ENCODE measurements at regions not wholly inside any gene's neighbourhood (a gene's known extent, or its start where the extent isn't known, plus 50 kb on each side); places are given as distances from the start of the nearest gene placed in this dataset.

DNA sequence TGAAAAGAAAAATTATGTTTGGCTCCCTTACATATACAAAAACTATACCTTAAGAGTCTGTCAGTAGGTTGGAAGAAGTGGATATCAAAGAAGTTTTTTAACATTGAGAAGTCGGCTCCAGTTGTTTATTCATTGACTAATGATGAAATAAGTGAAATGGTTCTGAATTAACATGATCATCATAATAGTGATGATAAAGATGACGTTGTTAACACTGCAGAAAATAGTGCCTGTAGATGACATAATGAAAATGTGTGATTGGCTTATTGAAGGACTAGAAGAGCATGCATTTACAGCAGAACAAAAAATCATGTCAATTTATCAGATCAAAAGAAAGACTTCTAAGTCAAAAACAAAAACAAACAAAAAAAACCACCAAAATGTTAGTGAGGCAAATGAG, 1125.4 kb upstream of the NXPH2 start:
- H3K9me3 ChIP-seq (ENCODE audit: control insufficient read depth, low read length, poor library complexity, severe bottlenecking), result no peaks in the 10 kb centered on the region
- no peak overlapping the region for H3K27ac Mint-ChIP-seq
- no peaks in the 10 kb centered on the region for H3K36me3 Mint-ChIP-seq (ENCODE audit: low read depth)
- ATAC-seq, result no peak
- no peaks in the 10 kb centered on the region for H3K27me3 Mint-ChIP-seq
- no peak for DNase-seq
- H3K4me3 Mint-ChIP-seq, result no peak overlapping the region
- no peaks in the 10 kb centered on the region for H3K4me1 Mint-ChIP-seq

DNA sequence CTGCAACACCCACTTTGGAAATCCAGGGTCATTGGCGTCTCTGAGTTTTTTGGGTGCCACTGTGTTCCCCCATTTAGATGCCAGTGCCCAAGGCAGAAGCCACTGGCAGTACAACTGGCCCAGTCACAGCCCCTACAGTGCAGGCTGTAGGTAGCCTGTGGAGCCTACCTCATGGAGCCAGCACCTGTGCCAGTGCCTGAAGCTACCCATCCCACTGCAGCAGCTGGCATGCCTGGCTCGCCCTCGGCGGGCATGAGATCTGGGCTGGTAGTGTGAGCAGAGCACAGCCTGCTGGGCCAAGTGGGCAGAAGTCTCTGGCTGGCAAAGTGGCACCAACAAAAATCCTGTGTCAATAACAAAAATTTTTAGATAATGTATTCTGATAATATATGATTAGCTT, 1111.4 kb upstream of the NXPH2 start:
- Mint-ChIP-seq H3K27me3 (no peaks in the 10 kb centered on the region), H3K36me3 (ENCODE audit: low read depth) (no peaks in the 10 kb centered on the region), H3K27ac (no peak overlapping the region), H3K4me1 (no peaks in the 10 kb centered on the region), H3K4me3 (no peak overlapping the region)
- no peaks in the 10 kb centered on the region for H3K9me3 ChIP-seq (ENCODE audit: control insufficient read depth, low read length, poor library complexity, severe bottlenecking)
- ATAC-seq, result no peak
- DNase-seq, result no peak

DNA sequence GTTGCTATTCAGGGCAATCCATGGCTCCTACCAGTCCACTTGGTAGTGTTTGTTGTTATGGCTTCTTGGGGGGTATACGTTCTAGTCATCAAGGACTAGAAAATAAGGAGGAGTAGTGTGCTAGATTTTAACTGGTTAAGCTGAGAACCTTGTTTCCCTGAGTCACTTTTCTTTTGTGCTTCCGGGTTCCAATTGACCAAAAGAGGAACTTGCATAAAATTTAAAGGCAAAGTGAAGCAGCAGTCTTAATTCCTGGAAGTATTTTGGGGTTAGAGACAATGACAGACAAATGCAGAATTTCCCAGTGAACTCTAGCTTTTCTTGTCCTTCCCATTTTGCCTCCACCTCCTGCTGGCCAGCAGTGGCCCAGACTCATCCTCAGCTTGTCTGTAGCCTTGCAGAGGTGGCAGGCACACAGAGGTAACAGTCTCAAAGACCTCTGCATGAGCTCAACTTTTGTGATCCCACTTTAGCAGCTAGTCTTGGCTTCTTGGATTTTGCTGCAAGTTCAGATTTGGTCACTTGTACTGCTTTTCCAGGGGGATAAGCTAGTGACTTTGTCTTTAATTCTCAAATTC, 1105.8 kb upstream of the NXPH2 start:
- Mint-ChIP-seq H3K27me3 (no peaks in the 10 kb centered on the region), H3K4me1 (no peaks in the 10 kb centered on the region), H3K4me3 (no peak overlapping the region), H3K36me3 (ENCODE audit: low read depth) (no peaks in the 10 kb centered on the region), H3K27ac (no peak overlapping the region)
- DNase-seq (no peak), ATAC-seq (no peak)
- no peaks in the 10 kb centered on the region for H3K9me3 ChIP-seq (ENCODE audit: control insufficient read depth, low read length, poor library complexity, severe bottlenecking)

GRCh38 chr2:139876964-139877363, 1096.8 kb upstream of the NXPH2 start:
- Mint-ChIP-seq H3K36me3 (ENCODE audit: low read depth) (no peaks in the 10 kb centered on the region), H3K27ac (no peak overlapping the region), H3K27me3 (no peaks in the 10 kb centered on the region), H3K4me3 (no peak overlapping the region), H3K4me1 (no peaks in the 10 kb centered on the region)
- DNase-seq, result no peak
- ATAC-seq, result no peak
- no peaks in the 10 kb centered on the region for H3K9me3 ChIP-seq (ENCODE audit: control insufficient read depth, low read length, poor library complexity, severe bottlenecking)

- Mint-ChIP-seq H3K27me3 (no peaks in the 10 kb centered on the region), H3K4me1 (no peaks in the 10 kb centered on the region), H3K36me3 (ENCODE audit: low read depth) (no peaks in the 10 kb centered on the region), H3K27ac (no peak overlapping the region), H3K4me3 (no peak overlapping the region)
- DNase-seq (no peak), ATAC-seq (no peak)
- H3K9me3 ChIP-seq (ENCODE audit: control insufficient read depth, low read length, poor library complexity, severe bottlenecking), result no peaks in the 10 kb centered on the region
Observed at GRCh38 chr2:139876321-139876720, 1096.1 kb upstream of the NXPH2 start.

- H3K27me3 Mint-ChIP-seq, result no peaks in the 10 kb centered on the region
- no peak for ATAC-seq
- H3K4me3 Mint-ChIP-seq, result no peak overlapping the region
- H3K27ac Mint-ChIP-seq, result no peak overlapping the region
- DNase-seq, result no peak
- H3K36me3 Mint-ChIP-seq (ENCODE audit: low read depth), result no peaks in the 10 kb centered on the region
- no peaks in the 10 kb centered on the region for H3K9me3 ChIP-seq (ENCODE audit: control insufficient read depth, low read length, poor library complexity, severe bottlenecking)
- H3K4me1 Mint-ChIP-seq, result no peaks in the 10 kb centered on the region
Observed at GRCh38 chr2:139872503-139872902, 1092.3 kb upstream of the NXPH2 start.

DNA sequence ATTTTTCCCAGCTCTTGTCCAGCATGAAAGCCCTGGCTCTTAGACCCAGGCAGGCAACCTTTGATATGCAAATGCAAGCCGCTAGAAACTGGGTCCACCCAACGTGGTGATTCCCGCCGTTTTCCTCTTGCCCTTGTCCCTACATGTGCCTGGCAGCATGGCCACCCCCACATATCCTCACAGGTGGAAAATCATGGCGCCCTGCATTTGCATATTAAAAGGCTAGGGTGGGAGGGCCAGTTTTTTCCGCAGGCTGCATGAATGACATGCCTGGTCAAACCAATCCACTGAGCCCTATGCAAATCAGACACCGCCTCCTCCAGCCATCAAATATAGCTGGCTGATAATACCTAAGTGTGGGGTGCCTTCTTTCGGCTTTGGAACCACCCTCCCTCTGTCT, 1091.8 kb upstream of the NXPH2 start:
- no peak for DNase-seq
- H3K27ac Mint-ChIP-seq, result no peak overlapping the region
- no peaks in the 10 kb centered on the region for H3K4me1 Mint-ChIP-seq
- H3K27me3 Mint-ChIP-seq, result no peaks in the 10 kb centered on the region
- no peak overlapping the region for H3K4me3 Mint-ChIP-seq
- ATAC-seq, result no peak
- H3K9me3 ChIP-seq (ENCODE audit: control insufficient read depth, low read length, poor library complexity, severe bottlenecking), result no peaks in the 10 kb centered on the region
- H3K36me3 Mint-ChIP-seq (ENCODE audit: low read depth), result no peaks in the 10 kb centered on the region

DNA sequence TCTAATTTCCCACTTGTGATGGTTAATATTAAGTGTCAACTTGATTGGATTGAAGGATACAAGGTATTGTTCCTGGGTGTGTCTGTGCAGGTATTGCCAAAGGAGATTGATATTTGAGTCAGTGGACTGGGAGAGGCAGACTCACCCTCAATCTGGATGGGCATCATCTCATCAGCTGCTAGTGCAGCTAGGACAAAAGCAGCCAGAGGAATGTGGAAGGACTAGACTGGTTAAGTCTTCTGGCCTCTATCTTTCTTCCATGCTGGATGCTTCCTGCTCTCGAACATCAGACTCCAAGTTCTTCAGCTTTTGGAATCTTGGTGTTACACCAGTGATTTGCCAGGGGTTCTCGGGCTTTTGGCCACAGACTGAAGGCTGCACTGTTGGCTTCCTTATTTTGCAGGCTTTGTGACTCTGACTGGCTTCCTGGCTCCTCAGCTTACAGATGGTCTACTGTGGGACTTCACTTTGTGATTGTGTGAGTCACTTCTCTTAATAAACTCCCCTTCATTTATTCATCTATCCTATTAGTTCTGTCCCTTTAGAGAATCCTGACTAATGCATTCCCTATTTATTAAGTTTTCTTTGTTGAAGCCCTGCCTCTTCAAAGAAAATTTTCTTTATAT, 1087.5 kb upstream of the NXPH2 start:
- H3K4me3 Mint-ChIP-seq, result no peak overlapping the region
- H3K27ac Mint-ChIP-seq, result no peak overlapping the region
- no peaks in the 10 kb centered on the region for H3K27me3 Mint-ChIP-seq
- no peaks in the 10 kb centered on the region for H3K9me3 ChIP-seq (ENCODE audit: control insufficient read depth, low read length, poor library complexity, severe bottlenecking)
- no peak for ATAC-seq
- no peaks in the 10 kb centered on the region for H3K36me3 Mint-ChIP-seq (ENCODE audit: low read depth)
- DNase-seq, result no peak
- H3K4me1 Mint-ChIP-seq, result no peaks in the 10 kb centered on the region

GRCh38 chr2:139864821-139865302, 1084.7 kb upstream of the NXPH2 start:
- H3K36me3 Mint-ChIP-seq (ENCODE audit: low read depth), result peaks cover 2% of the 10 kb centered on the region
- H3K4me3 Mint-ChIP-seq, result no peak overlapping the region
- DNase-seq (no peak), ATAC-seq (no peak)
- no peaks in the 10 kb centered on the region for H3K27me3 Mint-ChIP-seq
- no peaks in the 10 kb centered on the region for H3K4me1 Mint-ChIP-seq
- H3K9me3 ChIP-seq (ENCODE audit: control insufficient read depth, low read length, poor library complexity, severe bottlenecking), result no peaks in the 10 kb centered on the region
- no peak overlapping the region for H3K27ac Mint-ChIP-seq

DNA sequence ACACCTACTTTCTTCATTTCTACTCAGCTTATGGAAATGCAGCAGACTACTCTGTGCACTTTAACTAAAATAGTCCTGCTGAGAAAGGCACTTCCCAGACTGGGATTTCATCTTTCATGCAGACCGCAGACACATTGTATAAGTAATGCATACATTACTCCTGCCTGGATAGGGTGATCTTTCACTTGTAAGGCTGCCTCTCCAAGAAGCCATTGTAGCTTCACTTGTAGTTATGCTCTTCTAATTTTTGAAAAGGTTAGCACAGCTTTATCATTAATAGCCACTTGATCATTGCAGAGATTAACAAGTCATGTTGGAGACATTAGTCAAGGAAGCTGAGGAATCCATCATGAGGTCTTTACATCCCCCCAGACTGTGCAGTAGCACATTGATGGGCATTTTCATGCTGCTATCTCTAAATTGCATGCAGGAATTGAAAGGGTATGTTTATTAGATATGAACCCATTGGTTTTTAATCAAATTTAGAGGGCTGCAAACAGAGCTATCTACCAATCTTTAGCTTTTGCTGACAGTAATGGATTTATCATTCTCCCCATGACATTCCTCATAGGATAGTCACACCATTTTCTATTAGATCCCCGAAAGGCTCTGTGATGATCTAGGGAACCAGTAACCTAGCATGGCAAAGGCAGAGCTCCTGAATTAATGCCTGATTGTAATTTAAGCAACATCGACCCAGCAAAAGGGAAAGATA, 1074.7 kb upstream of the NXPH2 start:
- Mint-ChIP-seq H3K27me3 (no peaks in the 10 kb centered on the region), H3K4me3 (no peak overlapping the region), H3K36me3 (ENCODE audit: low read depth) (no peaks in the 10 kb centered on the region), H3K4me1 (no peaks in the 10 kb centered on the region), H3K27ac (no peak overlapping the region)
- ATAC-seq (no peak), DNase-seq (no peak)
- peaks cover 4% of the 10 kb centered on the region for H3K9me3 ChIP-seq (ENCODE audit: control insufficient read depth, low read length, poor library complexity, severe bottlenecking)

GRCh38 chr2:139850254-139850890, 1070.2 kb upstream of the NXPH2 start:
- no peaks in the 10 kb centered on the region for H3K4me1 Mint-ChIP-seq
- no peaks in the 10 kb centered on the region for H3K36me3 Mint-ChIP-seq (ENCODE audit: low read depth)
- ATAC-seq (no peak), DNase-seq (no peak)
- H3K4me3 Mint-ChIP-seq, result no peak overlapping the region
- peaks cover 4% of the 10 kb centered on the region for H3K9me3 ChIP-seq (ENCODE audit: control insufficient read depth, low read length, poor library complexity, severe bottlenecking)
- H3K27ac Mint-ChIP-seq, result no peak overlapping the region
- H3K27me3 Mint-ChIP-seq, result no peaks in the 10 kb centered on the region

DNA sequence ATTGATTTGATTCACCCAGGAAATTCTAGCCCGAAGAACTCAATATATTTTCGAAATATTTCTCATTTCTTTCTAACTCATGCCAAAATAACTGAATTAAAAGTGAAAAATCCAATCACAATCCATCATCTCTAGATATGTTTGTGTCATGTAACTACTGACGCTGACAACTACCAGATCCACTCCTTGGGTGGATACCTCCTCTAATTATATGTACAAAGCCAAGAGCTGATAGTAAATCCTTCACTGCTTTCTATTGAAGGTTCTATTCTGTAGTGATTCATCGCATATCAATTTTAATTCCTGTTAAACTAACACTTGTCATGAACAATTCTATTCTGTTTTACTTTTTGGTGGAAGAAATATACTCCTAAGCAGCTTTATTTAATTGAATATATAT, 1056.6 kb upstream of the NXPH2 start:
- H3K9me3 ChIP-seq (ENCODE audit: control insufficient read depth, low read length, poor library complexity, severe bottlenecking), result no peaks in the 10 kb centered on the region
- DNase-seq (no peak), ATAC-seq (no peak)
- no peaks in the 10 kb centered on the region for H3K36me3 Mint-ChIP-seq (ENCODE audit: low read depth)
- no peaks in the 10 kb centered on the region for H3K27me3 Mint-ChIP-seq
- H3K4me1 Mint-ChIP-seq, result no peaks in the 10 kb centered on the region
- no peak overlapping the region for H3K4me3 Mint-ChIP-seq
- H3K27ac Mint-ChIP-seq, result no peak overlapping the region

- ATAC-seq, result no peak
- no peak overlapping the region for H3K4me3 Mint-ChIP-seq
- H3K36me3 Mint-ChIP-seq (ENCODE audit: low read depth), result no peaks in the 10 kb centered on the region
- H3K27ac Mint-ChIP-seq, result no peak overlapping the region
- no peaks in the 10 kb centered on the region for H3K27me3 Mint-ChIP-seq
- H3K9me3 ChIP-seq (ENCODE audit: control insufficient read depth, low read length, poor library complexity, severe bottlenecking), result no peaks in the 10 kb centered on the region
- DNase-seq, result no peak
- H3K4me1 Mint-ChIP-seq, result no peaks in the 10 kb centered on the region
Observed at GRCh38 chr2:139835101-139835500, 1054.9 kb upstream of the NXPH2 start.

Measured in T-helper 17 cell (primary cell).